ENCODE measurements at regions not wholly inside any gene's neighbourhood (a gene's known extent, or its start where the extent isn't known, plus 50 kb on each side); places are given as distances from the start of the nearest gene placed in this dataset.

- DNase-seq (ENCODE audit: low spot score) (no peak), ATAC-seq (no peak)
- Mint-ChIP-seq H3K4me1 (peaks cover 13% of the 10 kb centered on the region; the same call in 2 of the 3 replicates), H3K27me3 (ENCODE audit: insufficient read depth, low read depth, poor library complexity) (peaks cover 1% of the 10 kb centered on the region), H3K27ac (no peak overlapping the region), H3K36me3 (ENCODE audit: low read depth) (no peaks in the 10 kb centered on the region), H3K4me3 (no peak overlapping the region), H3K9me3 (no peaks in the 10 kb centered on the region)
- TF ChIP-seq ETS1 (IDR thresholded peaks at IDR 0.05) (no peak), CREB1 (CRISPR knock-in tag; IDR thresholded peaks at IDR 0.05; ENCODE audit: low read depth) (no peak), STAT1 (IDR thresholded peaks at IDR 0.05; ENCODE audit: unreplicated experiment) (no peak), ZNF114 (CRISPR knock-in tag; IDR thresholded peaks at IDR 0.05) (no peak), JUNB (IDR thresholded peaks at IDR 0.05; ENCODE audit: unreplicated experiment) (no peak), EZH2phosphoT487 (IDR thresholded peaks at IDR 0.05; ENCODE audit: unreplicated experiment) (no peak)
- TF ChIP-seq, protein P1, sequence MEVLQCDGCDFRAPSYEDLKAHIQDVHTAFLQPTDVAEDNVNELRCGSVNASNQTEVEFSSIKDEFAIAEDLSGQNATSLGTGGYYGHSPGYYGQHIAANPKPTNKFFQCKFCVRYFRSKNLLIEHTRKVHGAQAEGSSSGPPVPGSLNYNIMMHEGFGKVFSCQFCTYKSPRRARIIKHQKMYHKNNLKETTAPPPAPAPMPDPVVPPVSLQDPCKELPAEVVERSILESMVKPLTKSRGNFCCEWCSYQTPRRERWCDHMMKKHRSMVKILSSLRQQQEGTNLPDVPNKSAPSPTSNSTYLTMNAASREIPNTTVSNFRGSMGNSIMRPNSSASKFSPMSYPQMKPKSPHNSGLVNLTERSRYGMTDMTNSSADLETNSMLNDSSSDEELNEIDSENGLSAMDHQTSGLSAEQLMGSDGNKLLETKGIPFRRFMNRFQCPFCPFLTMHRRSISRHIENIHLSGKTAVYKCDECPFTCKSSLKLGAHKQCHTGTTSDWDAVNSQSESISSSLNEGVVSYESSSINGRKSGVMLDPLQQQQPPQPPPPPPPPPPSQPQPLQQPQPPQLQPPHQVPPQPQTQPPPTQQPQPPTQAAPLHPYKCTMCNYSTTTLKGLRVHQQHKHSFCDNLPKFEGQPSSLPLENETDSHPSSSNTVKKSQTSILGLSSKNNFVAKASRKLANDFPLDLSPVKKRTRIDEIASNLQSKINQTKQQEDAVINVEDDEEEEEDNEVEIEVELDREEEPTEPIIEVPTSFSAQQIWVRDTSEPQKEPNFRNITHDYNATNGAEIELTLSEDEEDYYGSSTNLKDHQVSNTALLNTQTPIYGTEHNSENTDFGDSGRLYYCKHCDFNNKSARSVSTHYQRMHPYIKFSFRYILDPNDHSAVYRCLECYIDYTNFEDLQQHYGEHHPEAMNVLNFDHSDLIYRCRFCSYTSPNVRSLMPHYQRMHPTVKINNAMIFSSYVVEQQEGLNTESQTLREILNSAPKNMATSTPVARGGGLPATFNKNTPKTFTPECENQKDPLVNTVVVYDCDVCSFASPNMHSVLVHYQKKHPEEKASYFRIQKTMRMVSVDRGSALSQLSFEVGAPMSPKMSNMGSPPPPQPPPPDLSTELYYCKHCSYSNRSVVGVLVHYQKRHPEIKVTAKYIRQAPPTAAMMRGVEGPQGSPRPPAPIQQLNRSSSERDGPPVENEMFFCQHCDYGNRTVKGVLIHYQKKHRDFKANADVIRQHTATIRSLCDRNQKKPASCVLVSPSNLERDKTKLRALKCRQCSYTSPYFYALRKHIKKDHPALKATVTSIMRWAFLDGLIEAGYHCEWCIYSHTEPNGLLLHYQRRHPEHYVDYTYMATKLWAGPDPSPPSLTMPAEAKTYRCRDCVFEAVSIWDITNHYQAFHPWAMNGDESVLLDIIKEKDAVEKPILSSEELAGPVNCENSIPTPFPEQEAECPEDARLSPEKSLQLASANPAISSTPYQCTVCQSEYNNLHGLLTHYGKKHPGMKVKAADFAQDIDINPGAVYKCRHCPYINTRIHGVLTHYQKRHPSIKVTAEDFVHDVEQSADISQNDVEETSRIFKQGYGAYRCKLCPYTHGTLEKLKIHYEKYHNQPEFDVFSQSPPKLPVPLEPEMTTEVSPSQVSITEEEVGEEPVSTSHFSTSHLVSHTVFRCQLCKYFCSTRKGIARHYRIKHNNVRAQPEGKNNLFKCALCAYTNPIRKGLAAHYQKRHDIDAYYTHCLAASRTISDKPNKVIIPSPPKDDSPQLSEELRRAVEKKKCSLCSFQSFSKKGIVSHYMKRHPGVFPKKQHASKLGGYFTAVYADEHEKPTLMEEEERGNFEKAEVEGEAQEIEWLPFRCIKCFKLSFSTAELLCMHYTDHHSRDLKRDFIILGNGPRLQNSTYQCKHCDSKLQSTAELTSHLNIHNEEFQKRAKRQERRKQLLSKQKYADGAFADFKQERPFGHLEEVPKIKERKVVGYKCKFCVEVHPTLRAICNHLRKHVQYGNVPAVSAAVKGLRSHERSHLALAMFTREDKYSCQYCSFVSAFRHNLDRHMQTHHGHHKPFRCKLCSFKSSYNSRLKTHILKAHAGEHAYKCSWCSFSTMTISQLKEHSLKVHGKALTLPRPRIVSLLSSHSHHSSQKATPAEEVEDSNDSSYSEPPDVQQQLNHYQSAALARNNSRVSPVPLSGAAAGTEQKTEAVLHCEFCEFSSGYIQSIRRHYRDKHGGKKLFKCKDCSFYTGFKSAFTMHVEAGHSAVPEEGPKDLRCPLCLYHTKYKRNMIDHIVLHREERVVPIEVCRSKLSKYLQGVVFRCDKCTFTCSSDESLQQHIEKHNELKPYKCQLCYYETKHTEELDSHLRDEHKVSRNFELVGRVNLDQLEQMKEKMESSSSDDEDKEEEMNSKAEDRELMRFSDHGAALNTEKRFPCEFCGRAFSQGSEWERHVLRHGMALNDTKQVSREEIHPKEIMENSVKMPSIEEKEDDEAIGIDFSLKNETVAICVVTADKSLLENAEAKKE (CRISPR knock-in tag; IDR thresholded peaks at IDR 0.05): no peak
- no peaks in the 10 kb centered on the region; the same call in 1 of the 2 replicates for H3K9me2 ChIP-seq (ENCODE audit: insufficient read depth)
- no peaks in the 10 kb centered on the region for H3K36me3 ChIP-seq (ENCODE audit: insufficient read depth)
- no peaks in the 10 kb centered on the region for H3K27me3 ChIP-seq (ENCODE audit: insufficient read depth)
- no peaks in the 10 kb centered on the region for H3F3A ChIP-seq (replicated peaks; ENCODE audit: low read depth)
- no peaks in the 10 kb centered on the region for H3K79me2 ChIP-seq (replicated peaks; ENCODE audit: insufficient read depth)
- H3K4me1 ChIP-seq (ENCODE audit: insufficient read depth): no peaks in the 10 kb centered on the region; the same call in 1 of the 2 replicates
- H3K4me3 ChIP-seq: no peak overlapping the region
- H3K27ac ChIP-seq (ENCODE audit: low read depth): no peak overlapping the region
- H4K20me1 ChIP-seq (replicated peaks; ENCODE audit: insufficient read depth): no peaks in the 10 kb centered on the region
- H2AFZ ChIP-seq: peak overlapping the region; percentile 26; the same call in 1 of the 2 replicates
- no peak overlapping the region for H3K4me2 ChIP-seq
Measured at GRCh38 chr5:87121304-87122150, 146.2 kb upstream of the RASA1 start.

Data from GM23338 (cell line).